ENCODE measurements at regions not wholly inside any gene's neighbourhood (a gene's known extent, or its start where the extent isn't known, plus 50 kb on each side); places are given as distances from the start of the nearest gene placed in this dataset.

DNA sequence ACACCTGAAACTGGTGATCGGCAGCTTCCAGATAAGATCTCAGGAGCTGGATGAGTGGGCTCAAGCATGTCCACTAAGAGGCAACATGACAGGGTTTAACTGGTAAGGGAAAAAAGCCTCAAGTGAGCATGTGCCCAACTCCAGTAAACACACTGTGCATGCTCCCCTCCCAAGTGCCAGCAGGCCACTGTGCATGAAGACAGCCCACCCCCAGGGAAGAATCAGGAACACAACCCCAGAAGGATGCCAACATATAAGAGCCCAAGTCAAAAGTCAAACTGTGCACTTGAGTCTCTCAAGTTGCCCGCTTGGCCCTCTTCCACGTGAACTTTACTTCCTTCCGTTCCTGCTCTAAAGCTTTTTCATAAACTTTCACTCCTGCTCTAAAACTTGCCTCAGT lies 311.3 kb upstream of the PRKD1 start:
- Histone ChIP-seq H3K4me3 (no peak overlapping the region), H3K27ac (no peak overlapping the region), H3K27me3 (no peaks in the 10 kb centered on the region), H3K4me1 (ENCODE audit: insufficient read depth) (no peaks in the 10 kb centered on the region), H3K9me3 (no peaks in the 10 kb centered on the region), H3K36me3 (no peaks in the 10 kb centered on the region)
- DNase-seq = no peak
- WGBS, 3 donors = 85 to 92% (median 90%) methylated on average over 4 of the region's 4 CpGs
- intact Hi-C loops (cut with DNase I) = no loop called here
- TF ChIP-seq, protein P1, sequence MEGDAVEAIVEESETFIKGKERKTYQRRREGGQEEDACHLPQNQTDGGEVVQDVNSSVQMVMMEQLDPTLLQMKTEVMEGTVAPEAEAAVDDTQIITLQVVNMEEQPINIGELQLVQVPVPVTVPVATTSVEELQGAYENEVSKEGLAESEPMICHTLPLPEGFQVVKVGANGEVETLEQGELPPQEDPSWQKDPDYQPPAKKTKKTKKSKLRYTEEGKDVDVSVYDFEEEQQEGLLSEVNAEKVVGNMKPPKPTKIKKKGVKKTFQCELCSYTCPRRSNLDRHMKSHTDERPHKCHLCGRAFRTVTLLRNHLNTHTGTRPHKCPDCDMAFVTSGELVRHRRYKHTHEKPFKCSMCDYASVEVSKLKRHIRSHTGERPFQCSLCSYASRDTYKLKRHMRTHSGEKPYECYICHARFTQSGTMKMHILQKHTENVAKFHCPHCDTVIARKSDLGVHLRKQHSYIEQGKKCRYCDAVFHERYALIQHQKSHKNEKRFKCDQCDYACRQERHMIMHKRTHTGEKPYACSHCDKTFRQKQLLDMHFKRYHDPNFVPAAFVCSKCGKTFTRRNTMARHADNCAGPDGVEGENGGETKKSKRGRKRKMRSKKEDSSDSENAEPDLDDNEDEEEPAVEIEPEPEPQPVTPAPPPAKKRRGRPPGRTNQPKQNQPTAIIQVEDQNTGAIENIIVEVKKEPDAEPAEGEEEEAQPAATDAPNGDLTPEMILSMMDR (IDR thresholded peaks at IDR 0.05) = no peak
- TF ChIP-seq EP300 (IDR thresholded peaks at IDR 0.05) (no peak), POLR2A (IDR thresholded peaks at IDR 0.05) (no peak)

DNA sequence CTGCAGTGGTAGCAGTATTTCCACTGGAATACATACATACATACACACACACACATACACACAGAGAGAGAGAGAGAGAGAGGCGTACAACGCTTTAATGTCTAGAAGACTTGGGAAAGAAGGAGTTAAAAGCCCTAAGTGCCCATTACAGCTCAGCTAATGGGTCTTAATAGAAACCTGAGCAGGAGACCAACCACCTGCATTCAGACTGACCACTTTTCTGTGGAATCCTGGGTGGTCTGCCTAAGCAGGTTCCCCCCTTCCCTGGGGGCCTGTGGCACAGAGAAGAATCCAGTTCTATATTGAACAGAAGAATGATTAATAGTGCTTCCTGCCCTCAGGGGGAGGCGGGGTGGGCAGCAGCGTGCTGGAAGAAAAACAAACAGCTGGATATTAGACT lies 312.4 kb upstream of the PRKD1 start:
- no peak overlapping the region for H3K4me3 ChIP-seq
- no peaks in the 10 kb centered on the region for H3K36me3 ChIP-seq
- DNase-seq = no peak
- no peak overlapping the region for H3K27ac ChIP-seq
- 50 to 57% (median 55%) methylated on average over 4 of the region's 4 CpGs for WGBS, 3 donors
- no peaks in the 10 kb centered on the region for H3K4me1 ChIP-seq (ENCODE audit: insufficient read depth)
- intact Hi-C loops (cut with DNase I) = no loop called here
- no peaks in the 10 kb centered on the region for H3K27me3 ChIP-seq
- TF ChIP-seq, protein P1 (IDR thresholded peaks at IDR 0.05) = no peak
- TF ChIP-seq EP300 (IDR thresholded peaks at IDR 0.05) (no peak), POLR2A (IDR thresholded peaks at IDR 0.05) (no peak)
- H3K9me3 ChIP-seq = no peaks in the 10 kb centered on the region

DNA sequence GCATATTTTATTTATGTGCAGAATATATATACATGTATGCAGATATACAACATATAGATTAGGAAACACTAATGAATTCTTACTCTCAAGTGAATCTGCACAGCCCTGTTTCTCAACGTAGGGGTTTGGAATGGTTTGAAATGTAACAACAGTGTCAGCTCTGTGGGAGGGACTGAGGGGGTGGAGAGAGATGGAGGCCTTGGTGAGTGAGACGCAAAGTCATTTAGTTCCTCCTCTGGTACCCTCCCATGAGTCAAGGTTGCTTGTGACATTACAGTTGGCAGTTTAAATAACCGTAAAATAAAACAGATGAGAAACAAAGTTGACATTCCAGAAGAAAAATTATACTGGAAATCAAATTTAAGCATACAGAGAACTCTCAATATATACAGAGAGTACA lies 313.0 kb upstream of the PRKD1 start:
- Histone ChIP-seq H3K36me3 (no peaks in the 10 kb centered on the region), H3K9me3 (no peaks in the 10 kb centered on the region), H3K27me3 (no peaks in the 10 kb centered on the region), H3K4me3 (no peak overlapping the region), H3K27ac (no peak overlapping the region), H3K4me1 (ENCODE audit: insufficient read depth) (no peaks in the 10 kb centered on the region)
- intact Hi-C loops (cut with DNase I) = no loop called here
- no peak for DNase-seq
- 20 to 28% (median 27%) methylated on average over 3 of the region's 3 CpGs for WGBS, 3 donors
- TF ChIP-seq, protein P1 (IDR thresholded peaks at IDR 0.05) = no peak
- TF ChIP-seq EP300 (IDR thresholded peaks at IDR 0.05) (no peak), POLR2A (IDR thresholded peaks at IDR 0.05) (no peak)

DNA sequence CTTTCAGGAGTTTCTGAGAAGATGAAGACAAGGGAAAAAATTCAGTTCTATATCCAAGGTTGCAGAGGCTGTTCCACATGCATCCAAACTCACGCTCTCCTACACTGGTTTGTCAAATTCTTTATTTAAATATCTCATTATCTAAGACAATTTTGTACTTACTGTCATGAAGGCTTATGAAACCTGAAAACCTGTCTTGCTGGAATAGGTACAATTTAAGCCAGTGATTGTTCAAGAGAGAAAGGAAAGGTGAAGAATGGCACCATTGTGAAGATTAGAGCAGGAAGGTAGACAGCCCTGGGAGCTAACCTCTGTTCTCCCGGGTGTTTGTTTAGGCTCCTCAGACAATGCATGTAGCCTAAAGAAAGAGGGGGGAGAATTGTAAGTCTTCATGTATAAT lies 315.1 kb upstream of the PRKD1 start:
- WGBS, 3 donors = 78 to 86% (median 85%) methylated on average over 2 of the region's 2 CpGs
- TF ChIP-seq POLR2A (IDR thresholded peaks at IDR 0.05) (no peak), EP300 (IDR thresholded peaks at IDR 0.05) (no peak)
- TF ChIP-seq, protein P1 (IDR thresholded peaks at IDR 0.05) = no peak
- no peak overlapping the region for H3K27ac ChIP-seq
- no peaks in the 10 kb centered on the region for H3K4me1 ChIP-seq (ENCODE audit: insufficient read depth)
- intact Hi-C loops (cut with DNase I) = no loop called here
- no peaks in the 10 kb centered on the region for H3K27me3 ChIP-seq
- no peak overlapping the region for H3K4me3 ChIP-seq
- DNase-seq = no peak
- H3K36me3 ChIP-seq = no peaks in the 10 kb centered on the region
- H3K9me3 ChIP-seq = no peaks in the 10 kb centered on the region

DNA sequence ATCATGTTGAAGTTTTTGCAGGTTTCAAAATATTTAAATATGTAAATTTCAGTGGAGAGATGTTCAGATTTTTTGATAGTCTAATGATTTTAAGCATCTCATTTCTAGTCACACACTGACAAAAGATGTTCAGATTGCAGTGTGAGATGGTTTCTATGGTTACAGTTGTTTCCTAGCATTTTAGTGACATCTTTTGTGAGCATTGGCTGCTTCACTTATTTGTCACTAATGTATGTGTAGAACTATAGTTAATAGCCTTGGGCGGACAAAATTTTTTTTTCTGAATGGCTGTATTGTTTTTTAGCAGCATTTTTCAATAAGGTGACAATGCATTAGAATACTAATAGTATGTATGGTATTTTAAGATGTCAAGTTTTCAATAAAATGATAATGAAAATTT lies 315.6 kb upstream of the PRKD1 start:
- no peaks in the 10 kb centered on the region for H3K36me3 ChIP-seq

More for the DNA sequence above, 315.6 kb upstream of the PRKD1 start:
- no peak overlapping the region for H3K4me3 ChIP-seq
- no peaks in the 10 kb centered on the region for H3K4me1 ChIP-seq (ENCODE audit: insufficient read depth)
- H3K27ac ChIP-seq = no peak overlapping the region
- TF ChIP-seq POLR2A (IDR thresholded peaks at IDR 0.05) (no peak), EP300 (IDR thresholded peaks at IDR 0.05) (no peak)
- TF ChIP-seq, protein P1 (IDR thresholded peaks at IDR 0.05) = no peak
- DNase-seq = no peak
- 90 to 98% (median 92%) methylated on average over 1 of the region's 1 CpG for WGBS, 3 donors
- H3K27me3 ChIP-seq = no peaks in the 10 kb centered on the region
- H3K9me3 ChIP-seq = no peaks in the 10 kb centered on the region
- intact Hi-C loops (cut with DNase I) = no loop called here

Measured in ovary (tissue), 7 donors.